ENCODE measurements at regions not wholly inside any gene's neighbourhood (a gene's known extent, or its start where the extent isn't known, plus 50 kb on each side); places are given as distances from the start of the nearest gene placed in this dataset.

DNA sequence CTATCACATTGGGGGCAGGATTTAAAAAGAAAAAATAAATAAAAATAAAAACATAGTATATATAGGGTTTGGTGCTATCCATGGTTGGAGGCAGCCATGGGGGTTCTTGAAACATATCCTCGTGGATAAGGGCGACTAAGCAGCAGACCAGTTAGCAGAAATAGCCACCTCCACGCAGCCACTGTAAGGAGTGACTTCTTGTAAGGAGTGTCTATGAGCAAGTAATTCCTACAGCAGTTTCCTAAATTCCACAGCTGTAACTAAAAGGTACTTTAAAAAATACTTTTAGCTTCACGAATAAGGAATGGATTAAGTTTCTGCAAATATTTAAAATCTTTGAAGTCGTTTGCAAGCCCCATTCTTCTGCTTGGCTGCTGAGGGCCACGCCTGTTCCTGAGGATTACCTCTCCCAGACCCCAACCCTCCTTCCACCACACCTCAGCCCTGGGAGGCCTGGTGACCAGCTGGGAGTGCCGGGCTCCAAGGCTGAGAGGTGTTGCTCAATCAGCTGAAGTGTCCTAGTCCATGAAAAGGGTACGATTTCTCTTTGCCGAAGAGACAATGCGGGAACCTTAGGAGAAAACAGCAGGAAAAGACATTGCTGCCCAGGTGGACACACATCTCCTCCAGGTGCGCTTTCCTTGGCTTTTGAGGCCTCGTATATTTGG lies 115.3 kb downstream of the ADSS2 start:
- DNase-seq (ENCODE audit: insufficient read length, low spot score) (no peak), FAIRE-seq (no peak)

DNA sequence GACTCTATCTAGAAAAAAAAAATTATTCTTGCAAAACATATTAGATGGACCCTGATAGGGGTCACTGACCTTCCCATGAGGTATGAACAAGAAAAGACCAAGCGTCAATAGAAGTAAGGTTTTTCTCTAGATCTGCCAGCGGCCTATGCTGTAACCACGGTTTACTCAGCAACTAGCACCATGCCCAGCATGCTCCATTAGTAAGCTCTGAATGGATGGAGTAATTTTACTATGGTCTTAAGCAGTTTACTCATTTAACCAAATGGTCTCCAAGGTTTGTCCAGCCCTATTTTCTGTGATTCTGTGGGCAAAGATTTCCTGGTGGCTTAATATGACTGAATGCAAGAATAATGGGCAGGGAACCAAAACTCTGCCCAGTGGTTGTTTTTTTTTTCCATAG lies 113.9 kb downstream of the ADSS2 start:
- DNase-seq (ENCODE audit: insufficient read length, low spot score) (no peak), FAIRE-seq (no peak)

DNA sequence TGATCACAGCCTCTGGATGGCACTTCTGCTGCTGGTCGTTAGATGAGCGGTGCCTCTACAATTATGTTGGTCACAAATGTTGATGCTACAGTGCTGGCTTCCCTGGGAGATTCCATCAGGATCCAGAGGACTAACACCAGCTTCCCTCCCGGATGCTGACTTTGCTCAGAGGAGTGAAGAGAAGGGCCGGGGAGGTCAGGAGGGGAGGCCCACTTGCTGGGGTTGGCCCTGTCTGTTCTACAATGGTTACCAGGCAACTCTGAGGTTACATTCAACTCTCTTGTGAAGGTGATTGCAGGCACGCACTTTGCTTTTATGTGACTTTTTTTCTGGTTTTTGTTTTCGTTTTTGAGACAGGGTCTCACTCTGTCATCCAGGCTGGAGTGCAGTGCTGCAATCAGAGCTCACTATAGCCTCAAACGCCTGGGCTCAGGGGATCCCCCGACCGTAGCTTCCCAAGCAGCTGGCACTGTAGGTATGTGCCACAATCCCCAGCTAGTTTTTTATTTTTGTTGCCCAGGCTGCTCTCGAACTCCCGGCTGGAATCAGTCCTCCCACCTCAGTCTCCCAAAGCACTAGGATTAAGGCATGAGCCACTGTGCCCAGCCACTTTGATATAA lies 112.5 kb downstream of the ADSS2 start:
- no peak for FAIRE-seq
- DNase-seq (ENCODE audit: insufficient read length, low spot score), result no peak

DNA sequence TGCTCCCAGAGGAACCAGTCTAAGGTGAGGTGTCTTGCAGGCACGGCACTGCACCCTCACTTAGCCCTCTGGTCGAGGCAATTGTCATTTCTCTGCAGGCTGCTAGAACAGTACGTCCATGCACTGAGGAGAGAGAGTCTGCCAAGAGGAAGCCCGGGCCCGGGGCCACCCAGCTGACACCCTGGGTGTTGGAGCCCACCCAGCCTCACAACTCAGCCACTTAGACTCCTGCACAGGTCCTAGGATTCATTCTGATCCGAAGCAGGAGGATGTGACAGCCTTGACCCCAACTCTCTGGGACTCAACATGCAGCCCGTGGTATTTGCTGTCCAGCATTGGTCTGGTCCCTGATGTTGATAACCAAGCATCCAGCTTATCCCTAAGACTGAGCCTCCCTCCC lies 111.9 kb downstream of the ADSS2 start:
- no peak for FAIRE-seq

DNA sequence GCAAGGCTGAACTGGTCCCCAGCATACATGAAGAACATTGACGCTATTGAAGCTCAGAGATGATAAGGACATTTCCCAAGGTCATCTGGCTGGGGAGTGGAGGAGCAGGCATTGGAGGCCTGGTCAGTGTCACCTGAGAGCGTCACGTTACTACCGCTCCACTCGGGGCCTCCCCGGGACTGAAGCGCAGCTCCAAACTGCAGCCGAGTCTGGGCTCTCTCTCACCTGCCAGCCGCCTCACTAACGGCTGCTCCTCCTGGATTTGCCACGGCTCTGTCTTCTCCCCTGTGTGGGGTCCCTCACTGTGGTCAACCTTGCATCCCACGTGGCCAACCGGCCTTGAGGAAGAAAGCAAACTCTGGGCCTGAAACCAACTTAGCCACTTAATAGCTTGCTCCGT lies 111.3 kb downstream of the ADSS2 start:
- no peak for FAIRE-seq
- no peak for DNase-seq (ENCODE audit: insufficient read length, low spot score)

More for the DNA sequence above, 111.9 kb downstream of the ADSS2 start:
- DNase-seq (ENCODE audit: insufficient read length, low spot score), result no peak

DNA sequence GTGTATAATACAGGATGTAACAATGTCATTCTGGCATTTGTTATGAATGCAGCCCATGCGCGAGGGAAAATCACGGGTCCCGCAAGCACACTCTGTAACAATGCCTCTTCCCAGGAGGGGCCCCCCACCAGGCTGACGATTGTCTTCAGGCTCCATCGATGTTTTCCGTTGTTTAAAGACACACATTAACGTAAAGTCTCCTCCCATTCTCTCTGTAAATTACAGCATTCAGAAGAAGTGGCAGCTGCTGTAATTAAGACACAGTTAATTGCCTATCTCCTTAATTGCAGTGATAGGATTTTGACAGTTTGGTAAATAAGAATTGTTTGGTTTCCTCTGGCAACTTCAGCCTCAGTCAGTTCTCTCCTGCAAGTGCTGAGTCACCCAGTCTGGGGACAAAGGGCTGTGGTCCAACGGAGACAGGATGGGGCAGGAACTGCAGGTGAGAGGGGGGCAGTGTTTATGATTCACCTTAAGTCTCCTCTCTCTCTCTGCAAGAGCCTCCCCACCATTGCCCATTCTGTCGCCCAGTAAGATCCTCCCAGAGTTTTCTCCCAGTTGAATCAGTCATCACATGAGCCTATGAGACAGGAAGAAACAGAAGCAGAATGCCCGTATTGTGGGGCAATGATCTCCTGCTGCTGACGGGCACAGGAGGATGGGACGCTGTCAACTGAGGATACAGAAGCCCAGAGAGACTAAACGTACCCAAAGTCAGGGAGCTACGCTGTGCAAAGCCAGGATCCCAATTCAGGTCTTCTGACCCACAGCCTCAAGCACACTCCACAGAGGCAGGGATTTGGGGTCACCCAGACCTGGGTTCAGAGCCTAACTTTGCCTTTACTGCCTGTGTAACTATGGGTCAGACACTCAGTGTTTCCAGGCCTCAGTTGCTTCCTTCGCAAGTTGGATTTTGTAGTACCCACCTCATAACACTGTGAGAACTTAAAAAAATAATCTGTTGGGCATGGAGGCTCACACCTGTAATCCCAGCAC lies 110.0 kb downstream of the ADSS2 start:
- FAIRE-seq (no peak), DNase-seq (ENCODE audit: insufficient read length, low spot score) (no peak)

DNA sequence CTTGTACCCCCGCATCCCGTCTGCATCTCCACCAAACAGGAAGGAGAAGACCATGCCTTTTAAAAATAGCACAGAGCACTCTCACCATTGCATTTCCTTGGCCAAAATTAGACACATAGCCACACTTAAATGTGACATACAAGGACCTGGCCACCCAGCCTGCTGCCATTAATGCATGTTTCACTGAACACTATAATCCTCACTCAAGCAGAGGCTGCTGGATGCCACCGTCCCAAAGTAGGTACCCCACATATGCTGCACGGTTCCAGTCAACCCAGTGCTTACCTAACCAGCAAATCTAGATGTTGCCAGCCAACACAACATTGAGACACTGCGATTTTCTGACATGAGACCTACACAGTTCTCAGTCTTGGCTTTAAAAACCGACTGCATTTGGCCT lies 107.7 kb downstream of the ADSS2 start:
- FAIRE-seq, result no peak
- no peak for DNase-seq (ENCODE audit: insufficient read length, low spot score)

DNA sequence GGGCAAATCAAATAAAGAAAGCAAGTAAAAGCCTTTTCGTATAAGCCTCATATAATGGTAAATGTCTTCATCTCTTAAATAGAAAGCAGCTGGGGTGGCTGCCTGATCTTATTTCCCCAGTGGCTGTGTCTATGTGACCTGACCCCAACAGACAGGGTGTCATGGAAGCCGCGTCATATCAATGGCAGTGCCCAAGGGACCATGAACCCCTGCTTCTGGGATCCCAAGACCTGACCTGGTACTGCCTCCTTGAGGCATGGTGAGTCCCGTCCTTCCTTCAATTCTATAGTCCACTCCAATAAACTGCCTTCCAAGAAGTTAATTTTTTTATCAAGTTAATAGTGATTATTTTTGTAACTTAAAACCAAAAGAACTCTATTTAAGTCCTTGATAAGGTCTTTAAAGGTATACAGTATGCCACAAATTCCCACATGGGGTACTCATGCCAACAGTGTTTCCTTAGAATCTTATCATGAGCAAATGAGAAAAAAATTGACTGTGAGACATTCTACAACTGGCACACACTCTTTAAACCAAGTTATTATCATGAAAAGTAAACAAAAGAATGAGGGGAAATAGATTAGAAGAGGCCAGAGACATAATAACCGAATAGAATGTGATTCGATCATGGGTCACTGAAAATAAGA lies 104.6 kb downstream of the ADSS2 start:
- no peak for DNase-seq (ENCODE audit: insufficient read length, low spot score)
- no peak for FAIRE-seq

DNA sequence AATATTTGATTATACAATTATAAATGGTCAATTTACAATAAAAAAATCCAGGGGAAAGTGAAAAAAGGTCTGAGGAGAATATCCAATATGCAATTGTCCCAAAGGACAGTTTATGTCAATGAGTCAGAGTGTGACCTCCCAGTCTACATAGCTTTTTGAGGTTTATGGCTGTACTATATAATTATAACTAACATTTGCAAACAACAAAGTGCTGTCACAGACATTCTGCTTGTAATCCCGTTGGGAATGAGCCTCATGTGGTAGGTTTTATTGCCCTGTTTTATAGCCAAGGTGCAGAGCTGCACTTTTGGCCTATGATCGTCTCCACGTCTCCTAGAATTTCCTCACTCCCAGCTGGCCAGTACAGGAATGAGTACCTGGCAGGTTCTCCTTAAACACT lies 103.8 kb downstream of the ADSS2 start:
- FAIRE-seq (no peak), DNase-seq (ENCODE audit: insufficient read length, low spot score) (no peak)

DNA sequence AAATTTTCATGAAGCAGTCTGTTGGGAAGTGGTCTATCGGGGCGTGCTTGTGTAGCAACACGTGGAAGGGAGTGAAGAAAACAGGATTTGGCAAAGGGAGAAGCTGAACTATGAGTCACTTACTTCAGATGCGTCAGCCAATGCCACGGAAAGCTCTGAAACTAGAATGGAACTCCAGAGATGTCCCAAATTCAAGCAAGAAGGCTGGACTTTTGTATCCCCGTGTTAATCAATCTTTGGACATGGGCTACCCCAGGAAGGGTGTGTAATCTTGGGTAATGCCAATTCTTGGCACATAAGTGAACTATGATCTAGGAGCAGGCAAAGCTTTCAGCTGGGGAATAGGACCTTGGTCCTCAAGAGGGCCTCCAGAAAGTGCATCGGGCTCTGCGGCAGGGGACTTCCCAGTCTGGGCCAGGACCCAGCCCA lies 102.6 kb downstream of the ADSS2 start:
- no peak for DNase-seq (ENCODE audit: insufficient read length, low spot score)
- FAIRE-seq, result no peak

DNA sequence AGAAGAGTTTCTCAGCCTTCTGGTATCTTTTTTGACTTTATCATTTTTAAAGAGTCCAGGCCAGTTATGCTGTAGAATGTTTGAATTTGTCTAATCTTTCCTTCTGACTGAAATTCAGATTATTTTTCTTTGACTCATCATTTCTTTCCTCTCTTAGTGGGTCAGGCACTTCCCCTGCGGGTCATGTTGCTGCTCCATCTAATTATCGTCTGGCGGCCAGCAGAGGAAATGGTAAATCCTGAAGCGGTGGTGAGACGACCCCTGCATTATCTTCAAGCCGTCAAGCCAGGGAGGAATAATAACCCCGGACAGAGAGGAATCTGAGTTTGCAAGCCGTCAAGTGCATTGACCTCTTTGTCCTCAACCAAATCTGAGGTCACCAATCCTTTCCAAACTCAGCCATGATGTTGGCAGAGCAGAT lies 102.1 kb downstream of the ADSS2 start:
- FAIRE-seq (no peak), DNase-seq (ENCODE audit: insufficient read length, low spot score) (no peak)

DNA sequence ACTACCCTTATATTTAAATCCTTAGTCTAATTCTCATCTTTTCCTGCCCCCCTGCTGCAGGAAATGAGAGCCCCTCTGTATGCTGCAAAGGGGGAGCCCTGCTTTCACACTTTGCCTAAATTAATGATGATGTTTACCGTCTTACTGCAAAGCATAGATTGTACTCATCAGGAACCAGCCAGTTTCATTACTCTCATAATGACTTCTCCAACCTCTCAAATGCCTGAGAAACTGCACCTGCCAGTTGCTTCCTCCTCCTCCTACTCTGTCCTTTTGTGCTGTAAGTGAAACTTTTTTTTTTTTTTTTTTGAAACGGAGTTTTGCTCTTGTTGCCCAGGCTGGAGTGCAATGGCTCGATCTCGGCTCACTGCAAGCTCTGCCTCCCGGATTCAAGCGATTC lies 101.7 kb downstream of the ADSS2 start:
- DNase-seq (ENCODE audit: insufficient read length, low spot score) (no peak), FAIRE-seq (peak; percentile 37)

DNA sequence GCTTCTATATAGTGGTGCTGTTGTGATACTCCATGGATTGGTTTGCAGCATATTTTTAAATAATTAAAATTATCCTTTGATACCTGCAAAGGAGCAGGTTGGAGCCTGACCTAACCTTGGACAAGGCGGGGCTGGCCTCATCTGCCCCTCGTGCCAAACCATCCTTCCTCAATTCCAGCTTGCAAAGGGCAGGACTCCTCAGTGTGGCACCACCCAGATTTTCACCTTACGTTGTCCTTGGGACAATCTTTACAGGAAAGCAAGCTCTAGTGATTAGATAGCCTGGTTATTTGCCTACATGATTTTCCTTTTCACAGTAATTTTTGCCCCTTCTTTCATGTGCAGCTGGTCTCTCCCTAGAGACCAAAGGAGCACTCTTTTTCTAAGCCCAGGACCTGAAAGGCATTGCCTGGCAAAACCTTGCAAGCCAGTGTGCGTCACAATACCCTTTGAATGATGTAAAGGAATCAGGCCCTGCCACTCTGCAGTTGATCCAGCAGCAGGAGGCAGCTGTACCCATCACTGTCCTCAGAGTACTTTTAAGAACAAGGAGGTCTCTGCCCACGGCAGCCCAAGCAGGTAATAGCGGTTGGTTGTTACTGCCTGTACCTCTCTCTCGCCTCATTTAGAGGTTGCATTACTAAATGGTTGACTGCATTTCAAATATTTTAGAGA lies 99.4 kb downstream of the ADSS2 start:
- DNase-seq (ENCODE audit: insufficient read length, low spot score), result no peak
- no peak for FAIRE-seq

DNA sequence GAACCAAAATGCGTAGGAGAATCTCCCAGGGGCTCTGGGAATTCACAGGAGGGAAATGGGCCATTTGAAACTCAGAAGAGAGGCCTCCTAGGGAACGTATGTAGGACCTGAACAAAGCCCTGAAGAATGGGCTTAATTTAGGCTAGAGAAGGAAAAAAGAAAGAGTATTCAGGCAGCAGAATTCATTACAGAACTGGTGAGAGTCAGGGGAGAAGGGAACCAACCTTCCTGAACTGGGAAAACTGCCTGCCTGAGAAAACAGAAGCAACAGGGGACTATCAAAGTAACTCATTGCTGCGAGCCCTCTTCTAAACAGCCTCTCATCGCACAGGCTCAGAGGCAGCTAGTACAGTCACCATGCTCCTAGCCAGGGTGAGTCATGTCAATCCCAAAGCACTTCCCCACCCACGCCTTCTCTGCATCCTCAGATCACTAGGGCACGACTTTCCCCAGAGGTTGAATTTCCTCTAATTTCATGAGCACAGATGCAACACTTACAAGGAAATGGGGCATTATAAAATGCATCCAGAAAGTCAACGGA lies 98.1 kb downstream of the ADSS2 start:
- DNase-seq (ENCODE audit: insufficient read length, low spot score) (no peak), FAIRE-seq (peak; percentile 51)

DNA sequence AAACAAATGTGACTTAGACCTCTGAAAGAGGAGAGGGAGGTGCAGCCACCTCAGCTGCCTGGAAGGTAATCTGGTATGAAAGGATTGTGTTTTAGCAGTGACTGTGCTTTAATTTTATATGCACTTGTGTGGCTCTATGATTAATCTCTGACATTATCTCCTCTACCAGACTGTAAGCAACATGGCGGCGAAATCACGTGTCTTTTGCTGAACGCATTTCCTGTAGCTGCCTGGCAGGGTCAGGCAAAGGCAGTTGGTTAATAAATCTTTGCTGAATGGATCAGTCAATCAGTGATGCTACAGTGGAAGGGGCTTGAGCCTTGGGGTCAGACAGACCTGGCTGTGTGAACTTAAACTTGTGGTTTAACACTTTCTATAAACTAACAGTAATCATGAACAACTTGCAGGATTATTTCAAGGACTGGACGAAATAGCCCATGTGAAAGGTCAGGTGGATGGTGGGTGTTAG lies 96.9 kb downstream of the ADSS2 start:
- no peak for DNase-seq (ENCODE audit: insufficient read length, low spot score)
- no peak for FAIRE-seq

DNA sequence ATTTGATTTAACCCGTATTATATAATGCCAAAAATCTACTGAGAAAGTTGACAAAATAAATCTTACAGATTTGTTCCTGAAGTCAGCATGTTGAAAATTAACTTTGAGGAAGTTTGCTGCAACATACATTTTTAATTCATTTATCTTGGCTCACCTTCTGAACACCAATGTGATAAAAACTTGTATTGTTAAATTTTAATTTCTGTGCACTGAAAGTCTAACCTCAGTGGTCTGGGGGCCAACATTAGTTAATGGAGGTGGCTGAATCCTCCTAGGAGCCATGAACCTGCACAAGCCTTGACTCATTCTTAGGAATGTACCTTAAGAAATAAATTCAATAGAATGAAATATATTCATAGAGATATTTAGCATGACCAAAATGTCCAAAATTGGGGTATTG lies 95.3 kb downstream of the ADSS2 start:
- no peak for FAIRE-seq
- DNase-seq (ENCODE audit: insufficient read length, low spot score), result no peak
